IMR-90 (cell line): ENCODE measurements at regions not wholly inside any gene's neighbourhood (a gene's known extent, or its start where the extent isn't known, plus 50 kb on each side); places are given as distances from the start of the nearest gene placed in this dataset.

Source experiments
- ATAC-seq: fragments of 200-7000 bp; cut with Tn5 transposase; 2 replicates; pipeline ENCODE4 v1.9.1; 2020; ENCODE audit warnings: low read depth, mild to moderate bottlenecking, moderate library complexity
- BruUV-seq: library from RNA; stranded (reverse); fragments of 400-500 nt; replicated peaks from 2 replicates; lab custom pipeline; 2021; lab: Mats Ljungman, UMichigan
- CTCF ChIA-PET: fragments of 300-600 bp; formaldehyde crosslinking; extraction: SDS; loops from one replicate; lab custom pipeline; 2021; ENCODE audit warnings: antibody characterized with exemption; lab: Yijun Ruan, JAX
- POLR2A ChIA-PET: fragments of 300-600 bp; sonication (Branson Sonifier 250); formaldehyde crosslinking; loops from one replicate; lab custom pipeline; 2022; ENCODE audit warnings: antibody characterized with exemption; ENCODE audit not compliant: unreplicated experiment; lab: Charles Lee
- DNase-seq: peaks from one replicate; pipeline ENCODE4 v3.0.0; 2013
- H2AFZ ChIP-seq: replicated peaks from 2 replicates; pipeline ENCODE3; 2013; ENCODE audit warnings: low read length, mild to moderate bottlenecking; ENCODE audit not compliant: poor library complexity
- H2AK5ac ChIP-seq: 2 replicates; pipeline ENCODE4 v1.6.1; 2013; ENCODE audit warnings: low read depth, low read length, inconsistent platforms
- H2AK9ac ChIP-seq: replicated peaks from 2 replicates; pipeline ENCODE3; 2013; ENCODE audit warnings: mild to moderate bottlenecking, low read depth, low read length, moderate library complexity; ENCODE audit not compliant: poor library complexity
- H2BK120ac ChIP-seq: 2 replicates; pipeline ENCODE4 v1.6.1; 2013; ENCODE audit warnings: low read depth, low read length, inconsistent platforms
- H2BK15ac ChIP-seq: 3 replicates; pipeline ENCODE4 v1.6.1; 2013; ENCODE audit warnings: low read depth, low read length, inconsistent platforms
- H2BK20ac ChIP-seq: 2 replicates; pipeline ENCODE4 v1.6.1; 2013; ENCODE audit warnings: low read depth, mild to moderate bottlenecking, inconsistent platforms, low read length, moderate library complexity
- H2BK5ac ChIP-seq: 2 replicates; pipeline ENCODE4 v1.6.1; 2013; ENCODE audit warnings: mild to moderate bottlenecking, low read depth, low read length, inconsistent platforms; ENCODE audit not compliant: poor library complexity, severe bottlenecking
- H3K14ac ChIP-seq: replicated peaks from 2 replicates; pipeline ENCODE4 v1.6.1; 2013; ENCODE audit warnings: low read depth, low read length, inconsistent platforms
- H3K18ac ChIP-seq: 2 replicates; pipeline ENCODE4 v1.6.1; 2013; ENCODE audit warnings: low read depth, low read length, control low read depth
- H3K23ac ChIP-seq: 2 replicates; pipeline ENCODE4 v1.6.1; 2013; ENCODE audit warnings: low read depth, low read length, inconsistent platforms
- H3K27ac ChIP-seq: 2 replicates; pipeline ENCODE4 v1.5.1; 2013; ENCODE audit warnings: mild to moderate bottlenecking, control low read depth, low read length; ENCODE audit not compliant: insufficient read depth
- H3K27me3 ChIP-seq: 2 replicates; pipeline ENCODE4 v1.6.1; 2013; ENCODE audit warnings: low read length; ENCODE audit not compliant: control insufficient read depth, insufficient read depth
- H3K36me3 ChIP-seq: 2 replicates; pipeline ENCODE4 v1.6.1; 2013; ENCODE audit warnings: low read length, mixed read lengths; ENCODE audit not compliant: control insufficient read depth, insufficient read depth
- H3K4ac ChIP-seq: 2 replicates; pipeline ENCODE4 v1.6.1; 2013; ENCODE audit warnings: low read depth, low read length, inconsistent platforms
- H3K4me1 ChIP-seq: 2 replicates; pipeline ENCODE4 v1.6.1; 2013; ENCODE audit warnings: low read length, mixed read lengths; ENCODE audit not compliant: control insufficient read depth, insufficient read depth
- H3K4me2 ChIP-seq: 2 replicates; pipeline ENCODE4 v1.6.1; 2013; ENCODE audit warnings: low read depth, mild to moderate bottlenecking, control low read depth, low read length, moderate library complexity
- H3K4me3 ChIP-seq: 2 replicates; pipeline ENCODE4 v1.5.1; 2013; ENCODE audit warnings: low read depth, mild to moderate bottlenecking, control low read depth, low read length, moderate library complexity; ENCODE audit not compliant: insufficient read depth
- H3K56ac ChIP-seq: 2 replicates; pipeline ENCODE4 v1.6.1; 2013; ENCODE audit warnings: low read length, inconsistent platforms; ENCODE audit not compliant: insufficient read depth; ENCODE audit errors: extremely low read depth
- H3K79me1 ChIP-seq, 2 experiments: 2 replicates each; pipeline ENCODE4 v1.6.1; 2013; ENCODE audit warnings: low read length in 2 of 2, inconsistent platforms in 1 of 2, low read depth in 1 of 2
- H3K9ac ChIP-seq: 2 replicates; pipeline ENCODE4 v1.6.1; 2013; ENCODE audit warnings: low read depth, low read length, control low read depth
- H3K9me1 ChIP-seq: 2 replicates; pipeline ENCODE4 v1.6.1; 2013; ENCODE audit warnings: low read length, inconsistent platforms; ENCODE audit not compliant: insufficient read depth
- H3K9me3 ChIP-seq: 2 replicates; pipeline ENCODE4 v1.6.1; 2013; ENCODE audit warnings: low read length; ENCODE audit not compliant: control insufficient read depth, insufficient read depth
- H4K20me1 ChIP-seq: 2 replicates; pipeline ENCODE4 v1.6.1; 2013; ENCODE audit warnings: low read length, inconsistent platforms; ENCODE audit not compliant: insufficient read depth
- H4K5ac ChIP-seq: 2 replicates; pipeline ENCODE4 v1.6.1; 2013; ENCODE audit warnings: mild to moderate bottlenecking, low read depth, low read length, control low read depth
- H4K8ac ChIP-seq, 2 experiments: 2 replicates each; pipeline ENCODE4 v1.6.1; 2013; ENCODE audit warnings: low read depth in 2 of 2, low read length in 2 of 2, control low read depth in 1 of 2, inconsistent platforms in 1 of 2
- H4K91ac ChIP-seq: 2 replicates; pipeline ENCODE4 v1.6.1; 2013; ENCODE audit warnings: low read depth, low read length, inconsistent platforms; ENCODE audit not compliant: insufficient read depth
- BHLHE40 ChIP-seq: fragments of 150-350 bp; IDR thresholded peaks from 2 replicates; pipeline ENCODE4 v1.6.1; 2016; ENCODE audit warnings: mild to moderate bottlenecking, low read depth, low read length
- CHD1 ChIP-seq: IDR thresholded peaks from 2 replicates; pipeline ENCODE4 v1.6.1; 2012; ENCODE audit warnings: low read depth, low read length, improper control_type of control experiment
- MAFK ChIP-seq: IDR thresholded peaks from 2 replicates; pipeline ENCODE4 v1.6.1; 2012; ENCODE audit warnings: low read depth, low read length, improper control_type of control experiment
- MAZ ChIP-seq: IDR thresholded peaks from 2 replicates; pipeline ENCODE4 v1.6.1; 2012; ENCODE audit warnings: low read depth, mild to moderate bottlenecking, low read length, improper control_type of control experiment, moderate library complexity, borderline replicate concordance
- MXI1 ChIP-seq: IDR thresholded peaks from 2 replicates; pipeline ENCODE4 v1.6.1; 2012; ENCODE audit warnings: low read depth, mild to moderate bottlenecking, low read length, moderate library complexity, borderline replicate concordance
- NFE2L2 ChIP-seq: fragments of 150-350 bp; IDR thresholded peaks from 2 replicates; pipeline ENCODE4 v1.6.1; 2016; ENCODE audit warnings: low read depth, mild to moderate bottlenecking, low read length
- POLR2A ChIP-seq: IDR thresholded peaks from 2 replicates; pipeline ENCODE4 v1.6.1; 2012; ENCODE audit warnings: mild to moderate bottlenecking, low read depth, low read length
- RAD21 ChIP-seq: IDR thresholded peaks from 2 replicates; pipeline ENCODE4 v1.6.1; 2012; ENCODE audit warnings: low read length, improper control_type of control experiment
- RCOR1 ChIP-seq: IDR thresholded peaks from 2 replicates; pipeline ENCODE4 v1.6.1; 2012; ENCODE audit warnings: mild to moderate bottlenecking, low read length, improper control_type of control experiment; ENCODE audit not compliant: insufficient replicate concordance
- RFX5 ChIP-seq: IDR thresholded peaks from 2 replicates; pipeline ENCODE4 v1.8.0; 2012; ENCODE audit warnings: low read depth, mild to moderate bottlenecking, low read length, moderate library complexity
- WGBS, 2 experiments: methylation state at CpG; one replicate each; pipeline versions ENCODE4 v1.1.5 to v1.1.7; 2013; ENCODE audit warnings: missing lambda C conversion rate in 2 of 2; ENCODE audit not compliant: insufficient read length in 1 of 2; ENCODE audit errors: extremely low coverage in 2 of 2; 5-methylcytosine and 5-hydroxymethylcytosine counted together
- dilution Hi-C: fragments of 300-500 bp; cut with HindIII; formaldehyde crosslinking; loops from one replicate; pipeline ENCODE4 v1.14.3; 2018; ENCODE audit warnings: low sequenced_read_pairs; ENCODE audit not compliant: unreplicated experiment
- in situ Hi-C: fragments of 300-500 bp; cut with MboI; formaldehyde crosslinking; loops from 3 replicates; pipeline ENCODE4 v1.14.3; 2019; ENCODE audit warnings: low sequenced_read_pairs, inconsistent platforms, mixed read lengths
- intact Hi-C: fragments of 100-400 bp; cut with micrococcal nuclease; formaldehyde crosslinking; loops from 2 replicates; pipeline ENCODE4 v1.10.0; 2022
- TF ChIP-seq, protein P1 (sequence below): conservative IDR thresholded peaks from 2 replicates; pipeline ENCODE4 v1.5.1; 2012; ENCODE audit warnings: mild to moderate bottlenecking, low read depth, low read length, improper control_type of control experiment

GRCh38 chr6:150313781-150314180, 55.0 kb upstream of the IYD start:
- POLR2A ChIA-PET = no interaction called here

More at GRCh38 chr6:150313781-150314180, 55.0 kb upstream of the IYD start:
- H3K9me3 ChIP-seq = no peaks in the 10 kb centered on the region
- TF ChIP-seq, protein P1, sequence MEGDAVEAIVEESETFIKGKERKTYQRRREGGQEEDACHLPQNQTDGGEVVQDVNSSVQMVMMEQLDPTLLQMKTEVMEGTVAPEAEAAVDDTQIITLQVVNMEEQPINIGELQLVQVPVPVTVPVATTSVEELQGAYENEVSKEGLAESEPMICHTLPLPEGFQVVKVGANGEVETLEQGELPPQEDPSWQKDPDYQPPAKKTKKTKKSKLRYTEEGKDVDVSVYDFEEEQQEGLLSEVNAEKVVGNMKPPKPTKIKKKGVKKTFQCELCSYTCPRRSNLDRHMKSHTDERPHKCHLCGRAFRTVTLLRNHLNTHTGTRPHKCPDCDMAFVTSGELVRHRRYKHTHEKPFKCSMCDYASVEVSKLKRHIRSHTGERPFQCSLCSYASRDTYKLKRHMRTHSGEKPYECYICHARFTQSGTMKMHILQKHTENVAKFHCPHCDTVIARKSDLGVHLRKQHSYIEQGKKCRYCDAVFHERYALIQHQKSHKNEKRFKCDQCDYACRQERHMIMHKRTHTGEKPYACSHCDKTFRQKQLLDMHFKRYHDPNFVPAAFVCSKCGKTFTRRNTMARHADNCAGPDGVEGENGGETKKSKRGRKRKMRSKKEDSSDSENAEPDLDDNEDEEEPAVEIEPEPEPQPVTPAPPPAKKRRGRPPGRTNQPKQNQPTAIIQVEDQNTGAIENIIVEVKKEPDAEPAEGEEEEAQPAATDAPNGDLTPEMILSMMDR = no peak
- TF ChIP-seq CHD1 = no peak
- TF ChIP-seq MAFK = no peak
- TF ChIP-seq RFX5 = no peak
- TF ChIP-seq RCOR1 = no peak
- TF ChIP-seq RAD21 = no peak
- TF ChIP-seq POLR2A = no peak
- no peak for TF ChIP-seq MAZ
- no peak for TF ChIP-seq MXI1
- TF ChIP-seq BHLHE40 = no peak
- TF ChIP-seq NFE2L2 = no peak
- no peak overlapping the region for H2AK5ac ChIP-seq
- no peak overlapping the region for H2BK120ac ChIP-seq
- H3K4me1 ChIP-seq = no peaks in the 10 kb centered on the region
- no peak overlapping the region for H2BK5ac ChIP-seq
- H4K20me1 ChIP-seq = no peaks in the 10 kb centered on the region
- H3K18ac ChIP-seq = no peak overlapping the region
- H3K27ac ChIP-seq = no peak overlapping the region
- in situ Hi-C loops = no loop called here
- no peak overlapping the region for H4K8ac ChIP-seq
- H3K36me3 ChIP-seq = no peaks in the 10 kb centered on the region
- H2AFZ ChIP-seq = no peak overlapping the region
- WGBS, 2 experiments = no CpG with 5 or more reads among the region's 2 CpGs
- ATAC-seq (no peak), DNase-seq (no peak)
- H4K91ac ChIP-seq = no peak overlapping the region
- CTCF ChIA-PET = no interaction called here
- no peak overlapping the region for H3K4me3 ChIP-seq
- no peak overlapping the region for H3K14ac ChIP-seq
- H2AK9ac ChIP-seq = no peak overlapping the region
- no peaks in the 10 kb centered on the region for H3K79me1 ChIP-seq
- no peak overlapping the region for H3K56ac ChIP-seq
- no peak overlapping the region for H4K5ac ChIP-seq
- BruUV-seq = no TSS peak
- dilution Hi-C loops = no loop called here
- H3K27me3 ChIP-seq = peaks cover 3% of the 10 kb centered on the region
- H3K4me2 ChIP-seq = no peak overlapping the region
- no peak overlapping the region for H3K23ac ChIP-seq
- no peak overlapping the region for H2BK20ac ChIP-seq
- H2BK15ac ChIP-seq = no peak overlapping the region
- intact Hi-C loops = no loop called here
- H3K9ac ChIP-seq = no peak overlapping the region
- H3K9me1 ChIP-seq = no peaks in the 10 kb centered on the region
- H3K4ac ChIP-seq = no peak overlapping the region
